ENCODE measurements at regions not wholly inside any gene's neighbourhood (a gene's known extent, or its start where the extent isn't known, plus 50 kb on each side); places are given as distances from the start of the nearest gene placed in this dataset.

GRCh38 chr3:103786296-103786695 is 1351.5 kb downstream of the ZPLD1 start:
- no peak for DNase-seq (ENCODE audit: extremely low spot score)
- no peaks in the 10 kb centered on the region for H3K27me3 ChIP-seq
- H3K9me3 ChIP-seq: no peaks in the 10 kb centered on the region
- intact Hi-C loops (cut with DNase I): no loop called here
- H3K36me3 ChIP-seq: no peaks in the 10 kb centered on the region
- no peaks in the 10 kb centered on the region for H3K4me1 ChIP-seq
- no peak overlapping the region for H3K4me3 ChIP-seq
- WGBS: 21% methylated on average over 4 of the region's 4 CpGs
- no peak overlapping the region for H3K27ac ChIP-seq (replicated peaks in 1 of 4)
- no peak for TF ChIP-seq POLR2A (IDR thresholded peaks at IDR 0.05; ENCODE audit: low read depth)
- TF ChIP-seq POLR2AphosphoS5 (IDR thresholded peaks at IDR 0.05): no peak
- no peak for TF ChIP-seq CTCF (IDR thresholded peaks at IDR 0.05)
- TF ChIP-seq EP300 (IDR thresholded peaks at IDR 0.05): no peak

DNA sequence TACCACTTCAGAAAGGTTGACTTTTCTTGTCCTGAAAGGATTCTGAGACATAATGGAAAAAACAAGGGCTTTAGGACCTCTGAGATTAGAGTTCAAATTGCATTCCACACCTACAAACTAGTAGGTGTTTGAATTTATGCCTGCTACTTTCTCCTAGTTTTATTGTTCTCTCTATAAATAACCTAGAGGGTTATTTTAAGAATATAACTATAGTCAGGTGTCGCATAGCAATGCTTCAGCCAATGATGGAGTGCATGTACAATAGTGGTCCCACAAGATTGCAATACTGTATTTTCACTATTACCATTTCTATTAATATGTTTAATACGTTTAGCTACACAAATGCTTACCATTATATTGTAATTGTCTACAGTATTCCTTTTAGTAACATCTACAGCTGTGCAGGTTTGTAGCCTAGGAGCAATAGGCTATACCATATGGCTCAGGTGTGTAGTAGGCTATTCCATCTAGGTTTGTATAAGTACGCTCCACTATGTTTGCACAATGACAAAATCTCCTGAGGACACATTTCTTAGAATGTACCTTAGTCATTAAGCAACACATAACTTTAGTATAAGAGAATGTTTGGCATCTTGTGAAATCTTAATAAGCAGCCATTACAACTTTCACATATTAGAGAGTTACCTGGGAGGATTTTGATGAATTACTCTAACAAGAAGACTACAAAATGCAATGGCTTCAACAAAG is 1352.5 kb downstream of the ZPLD1 start:
- Histone ChIP-seq H3K4me1 (no peaks in the 10 kb centered on the region), H3K27me3 (no peaks in the 10 kb centered on the region), H3K9me3 (no peaks in the 10 kb centered on the region), H3K36me3 (no peaks in the 10 kb centered on the region), H3K27ac (replicated peaks in 1 of 4) (no peak overlapping the region), H3K4me3 (no peak overlapping the region)
- WGBS: 89% methylated on average over 3 of the region's 3 CpGs
- intact Hi-C loops (cut with DNase I): no loop called here
- no peak for DNase-seq (ENCODE audit: extremely low spot score)
- TF ChIP-seq EP300 (IDR thresholded peaks at IDR 0.05) (no peak), POLR2AphosphoS5 (IDR thresholded peaks at IDR 0.05) (no peak), POLR2A (IDR thresholded peaks at IDR 0.05; ENCODE audit: low read depth) (no peak), CTCF (IDR thresholded peaks at IDR 0.05) (no peak)

- Histone ChIP-seq H3K27ac (replicated peaks in 1 of 4) (no peak overlapping the region), H3K4me3 (no peak overlapping the region), H3K4me1 (no peaks in the 10 kb centered on the region), H3K36me3 (no peaks in the 10 kb centered on the region), H3K9me3 (no peaks in the 10 kb centered on the region), H3K27me3 (no peaks in the 10 kb centered on the region)
- TF ChIP-seq EP300 (IDR thresholded peaks at IDR 0.05) (no peak), CTCF (IDR thresholded peaks at IDR 0.05) (no peak), POLR2A (IDR thresholded peaks at IDR 0.05; ENCODE audit: low read depth) (no peak), POLR2AphosphoS5 (IDR thresholded peaks at IDR 0.05) (no peak)
- intact Hi-C loops (cut with DNase I): no loop called here
- DNase-seq (ENCODE audit: extremely low spot score): no peak
- WGBS: 92% methylated on average over 2 of the region's 2 CpGs
These were observed 1353.1 kb downstream of the ZPLD1 start for GRCh38 chr3:103787879-103788278.

DNA sequence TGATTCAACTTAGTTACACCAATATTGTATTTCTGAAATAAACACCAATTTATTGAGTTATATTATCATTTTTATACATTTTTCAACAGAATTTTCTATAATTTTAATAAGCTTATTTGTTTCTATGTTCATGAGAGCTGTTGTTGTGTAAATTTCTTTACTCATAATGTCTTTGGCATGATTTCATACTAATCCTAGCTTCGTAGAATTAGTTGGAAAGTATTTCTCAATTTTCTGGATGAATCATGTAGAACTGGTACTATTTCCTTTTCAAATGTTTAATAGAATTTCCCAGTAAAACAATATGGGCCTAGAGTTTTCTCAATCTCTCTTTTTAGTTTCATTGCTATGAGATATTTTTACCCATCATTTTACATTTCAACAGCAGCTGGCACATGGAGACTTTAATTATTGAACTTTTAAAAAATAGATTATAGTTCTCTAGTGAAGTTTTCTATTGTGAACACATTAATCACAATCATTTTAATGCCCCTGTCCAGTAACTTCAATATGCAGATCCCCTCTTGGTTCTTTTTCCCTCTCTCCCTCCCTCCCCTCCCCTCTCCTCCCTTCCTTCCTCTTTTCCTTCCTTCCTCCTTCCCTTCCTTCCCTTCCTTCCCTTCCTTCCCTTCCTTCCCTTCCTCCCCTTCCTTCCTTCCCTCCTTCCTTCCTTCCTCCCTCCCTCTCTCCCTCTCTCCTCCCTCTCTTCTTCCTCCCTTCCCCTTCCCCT is 1357.1 kb downstream of the ZPLD1 start:
- Histone ChIP-seq H3K4me1 (no peaks in the 10 kb centered on the region), H3K27ac (replicated peaks in 1 of 4) (no peak overlapping the region), H3K9me3 (no peaks in the 10 kb centered on the region), H3K36me3 (no peaks in the 10 kb centered on the region), H3K27me3 (no peaks in the 10 kb centered on the region), H3K4me3 (no peak overlapping the region)
- intact Hi-C loops (cut with DNase I): no loop called here
- DNase-seq (ENCODE audit: extremely low spot score): no peak
- WGBS: 71% methylated on average over 1 of the region's 1 CpG
- TF ChIP-seq EP300 (IDR thresholded peaks at IDR 0.05) (no peak), POLR2A (IDR thresholded peaks at IDR 0.05; ENCODE audit: low read depth) (no peak), CTCF (IDR thresholded peaks at IDR 0.05) (no peak), POLR2AphosphoS5 (IDR thresholded peaks at IDR 0.05) (no peak)
